Osteocyte (in vitro differentiated cells): ENCODE measurements at regions not wholly inside any gene's neighbourhood (a gene's known extent, or its start where the extent isn't known, plus 50 kb on each side); places are given as distances from the start of the nearest gene placed in this dataset.

Experiments used
- DNase-seq: peaks from one replicate; pipeline ENCODE4 v3.0.0; 2021; ENCODE audit warnings: mixed read lengths; ENCODE audit not compliant: unreplicated experiment; ENCODE audit errors: extremely low spot score
- H3K27ac Mint-ChIP-seq: one replicate; pipeline ENCODE4 v1.8.0; 2021; ENCODE audit warnings: mild to moderate bottlenecking, mixed read lengths; ENCODE audit not compliant: unreplicated experiment
- H3K27me3 Mint-ChIP-seq: one replicate; pipeline ENCODE4 v1.8.0; 2021; ENCODE audit warnings: mixed read lengths; ENCODE audit not compliant: unreplicated experiment
- H3K36me3 Mint-ChIP-seq: one replicate; pipeline ENCODE4 v1.8.0; 2021; ENCODE audit warnings: mixed read lengths; ENCODE audit not compliant: unreplicated experiment
- H3K4me1 Mint-ChIP-seq: one replicate; pipeline ENCODE4 v1.8.0; 2021; ENCODE audit warnings: mixed read lengths; ENCODE audit not compliant: unreplicated experiment
- H3K4me3 Mint-ChIP-seq: one replicate; pipeline ENCODE4 v1.8.0; 2021; ENCODE audit warnings: mild to moderate bottlenecking, moderate library complexity, mixed read lengths; ENCODE audit not compliant: unreplicated experiment
- H3K9me3 Mint-ChIP-seq: one replicate; pipeline ENCODE4 v1.8.0; 2021; ENCODE audit warnings: mixed read lengths; ENCODE audit not compliant: unreplicated experiment
- TF ChIP-seq, protein P1 (sequence below): fragments of 200-600 bp; sonication (generic); IDR thresholded peaks from 2 replicates; pipeline ENCODE4 v1.5.0; 2021; ENCODE audit warnings: antibody characterized with exemption, mild to moderate bottlenecking, moderate library complexity

DNA sequence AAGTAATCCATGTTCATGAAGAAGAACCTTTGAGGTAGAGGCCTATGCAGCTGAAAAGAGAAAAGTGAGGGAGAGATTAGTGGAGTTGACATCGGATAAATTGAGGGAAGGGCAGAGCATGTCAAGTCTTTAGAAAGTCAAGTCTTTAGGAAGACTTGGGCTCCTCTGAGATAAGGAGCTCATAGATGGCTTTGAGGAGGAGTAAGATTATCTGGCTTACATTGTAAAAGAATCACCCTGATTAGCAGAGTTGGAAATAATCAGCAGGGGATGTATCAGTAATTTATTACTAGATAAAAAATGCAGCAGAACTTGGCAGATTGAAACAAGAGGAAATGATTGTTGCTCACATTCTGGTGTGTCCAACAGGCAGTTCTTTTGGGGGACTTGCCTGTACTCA is 727.2 kb upstream of the WWC1 start:
- peaks cover 79% of the 10 kb centered on the region for H3K27me3 Mint-ChIP-seq
- no peak overlapping the region for H3K27ac Mint-ChIP-seq
- TF ChIP-seq, protein P1, sequence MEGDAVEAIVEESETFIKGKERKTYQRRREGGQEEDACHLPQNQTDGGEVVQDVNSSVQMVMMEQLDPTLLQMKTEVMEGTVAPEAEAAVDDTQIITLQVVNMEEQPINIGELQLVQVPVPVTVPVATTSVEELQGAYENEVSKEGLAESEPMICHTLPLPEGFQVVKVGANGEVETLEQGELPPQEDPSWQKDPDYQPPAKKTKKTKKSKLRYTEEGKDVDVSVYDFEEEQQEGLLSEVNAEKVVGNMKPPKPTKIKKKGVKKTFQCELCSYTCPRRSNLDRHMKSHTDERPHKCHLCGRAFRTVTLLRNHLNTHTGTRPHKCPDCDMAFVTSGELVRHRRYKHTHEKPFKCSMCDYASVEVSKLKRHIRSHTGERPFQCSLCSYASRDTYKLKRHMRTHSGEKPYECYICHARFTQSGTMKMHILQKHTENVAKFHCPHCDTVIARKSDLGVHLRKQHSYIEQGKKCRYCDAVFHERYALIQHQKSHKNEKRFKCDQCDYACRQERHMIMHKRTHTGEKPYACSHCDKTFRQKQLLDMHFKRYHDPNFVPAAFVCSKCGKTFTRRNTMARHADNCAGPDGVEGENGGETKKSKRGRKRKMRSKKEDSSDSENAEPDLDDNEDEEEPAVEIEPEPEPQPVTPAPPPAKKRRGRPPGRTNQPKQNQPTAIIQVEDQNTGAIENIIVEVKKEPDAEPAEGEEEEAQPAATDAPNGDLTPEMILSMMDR = no peak
- H3K4me1 Mint-ChIP-seq = no peaks in the 10 kb centered on the region
- H3K4me3 Mint-ChIP-seq = no peak overlapping the region
- no peak for DNase-seq
- H3K36me3 Mint-ChIP-seq = no peaks in the 10 kb centered on the region
- H3K9me3 Mint-ChIP-seq = no peaks in the 10 kb centered on the region

GRCh38 chr5:167565189-167565954 is 726.1 kb upstream of the WWC1 start:
- Mint-ChIP-seq H3K9me3 (no peaks in the 10 kb centered on the region), H3K27me3 (peaks cover 80% of the 10 kb centered on the region), H3K36me3 (no peaks in the 10 kb centered on the region), H3K27ac (no peak overlapping the region), H3K4me3 (no peak overlapping the region), H3K4me1 (no peaks in the 10 kb centered on the region)
- TF ChIP-seq, protein P1 = peak; percentile 56
- no peak for DNase-seq

GRCh38 chr5:167570431-167570830 is 721.0 kb upstream of the WWC1 start:
- Mint-ChIP-seq H3K9me3 (no peaks in the 10 kb centered on the region), H3K4me1 (peaks cover 13% of the 10 kb centered on the region), H3K27ac (no peak overlapping the region), H3K36me3 (no peaks in the 10 kb centered on the region), H3K4me3 (no peak overlapping the region), H3K27me3 (peaks cover 88% of the 10 kb centered on the region)
- no peak for DNase-seq
- TF ChIP-seq, protein P1 = no peak

DNA sequence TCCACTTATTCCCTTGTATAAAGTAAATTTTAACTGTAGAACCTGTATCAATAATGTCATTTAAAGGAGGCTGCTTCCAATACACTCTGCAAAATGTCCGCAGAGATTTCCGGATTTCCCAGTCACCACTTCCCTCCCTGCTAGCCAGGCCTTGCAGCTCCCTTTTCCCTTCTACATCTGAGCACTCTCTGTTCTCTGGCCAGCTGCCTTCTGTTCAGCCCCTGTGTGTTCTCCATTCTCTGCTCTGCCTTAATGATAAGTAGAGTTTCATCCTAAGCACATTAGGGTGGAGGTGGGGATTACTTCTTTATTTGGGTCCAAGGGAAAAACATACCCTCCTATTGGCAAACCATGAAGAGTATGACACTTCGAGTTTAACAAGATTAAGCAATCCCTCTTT is 719.6 kb upstream of the WWC1 start:
- Mint-ChIP-seq H3K27ac (no peak overlapping the region), H3K9me3 (no peaks in the 10 kb centered on the region), H3K4me3 (no peak overlapping the region), H3K27me3 (peaks cover 91% of the 10 kb centered on the region), H3K36me3 (no peaks in the 10 kb centered on the region), H3K4me1 (peaks cover 13% of the 10 kb centered on the region)
- TF ChIP-seq, protein P1 = no peak
- no peak for DNase-seq

GRCh38 chr5:167573370-167574127 is 717.9 kb upstream of the WWC1 start:
- H3K27me3 Mint-ChIP-seq = peaks cover 95% of the 10 kb centered on the region
- peak overlapping the region; percentile 70 for H3K4me3 Mint-ChIP-seq
- peaks cover 13% of the 10 kb centered on the region for H3K4me1 Mint-ChIP-seq
- H3K9me3 Mint-ChIP-seq = no peaks in the 10 kb centered on the region
- DNase-seq = no peak
- no peaks in the 10 kb centered on the region for H3K36me3 Mint-ChIP-seq
- TF ChIP-seq, protein P1 = peak; percentile 22
- H3K27ac Mint-ChIP-seq = no peak overlapping the region
